ENCODE measurements at regions not wholly inside any gene's neighbourhood (a gene's known extent, or its start where the extent isn't known, plus 50 kb on each side); places are given as distances from the start of the nearest gene placed in this dataset.
"Not testable (repeated sequence)": the region's sequence is repeated elsewhere in the genome, so short reads cannot be mapped to it uniquely, and the experiment has no call there.

DNA sequence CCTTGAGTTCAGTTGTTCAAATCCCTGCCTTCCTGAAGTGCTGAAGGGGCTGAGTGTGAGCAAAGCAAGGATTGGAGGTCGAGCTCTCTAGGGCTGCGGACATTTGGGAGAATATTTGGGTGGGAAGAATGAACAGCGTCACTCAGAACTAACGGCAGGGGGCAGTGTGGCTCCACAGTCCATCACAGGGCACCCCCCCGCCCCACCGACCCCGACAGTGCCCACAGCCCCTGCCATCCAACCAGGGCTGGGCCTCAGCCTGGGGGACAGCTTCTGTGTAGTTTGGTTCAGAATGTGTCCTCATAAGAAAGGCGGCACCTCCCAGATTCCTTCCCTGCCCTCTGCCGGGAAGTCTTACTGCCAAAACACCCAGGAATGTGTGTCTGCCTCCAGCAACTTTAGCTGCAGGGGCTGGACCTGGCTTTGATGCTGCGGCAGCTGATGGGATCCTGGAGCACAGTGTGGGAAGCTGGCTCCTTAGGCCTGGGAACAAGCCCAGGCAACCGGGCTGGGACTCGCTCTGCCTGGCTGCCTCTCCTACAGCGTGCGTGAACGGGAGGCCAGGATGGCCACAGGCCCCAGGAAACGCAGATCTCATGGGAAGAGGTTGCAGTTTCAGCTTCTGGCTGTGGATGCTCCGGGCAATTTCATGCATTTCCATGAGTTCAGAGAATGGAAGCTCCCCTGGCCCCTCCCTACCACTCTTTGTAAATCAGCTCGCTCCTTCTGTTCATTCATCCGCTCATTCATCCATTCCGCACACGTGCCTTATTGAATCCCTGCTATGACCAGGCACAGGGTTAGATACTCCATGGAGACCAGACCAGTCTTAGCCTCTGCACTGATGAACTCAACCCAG is 104.9 kb upstream of the TMPRSS2 start:
- TF ChIP-seq, protein P1, sequence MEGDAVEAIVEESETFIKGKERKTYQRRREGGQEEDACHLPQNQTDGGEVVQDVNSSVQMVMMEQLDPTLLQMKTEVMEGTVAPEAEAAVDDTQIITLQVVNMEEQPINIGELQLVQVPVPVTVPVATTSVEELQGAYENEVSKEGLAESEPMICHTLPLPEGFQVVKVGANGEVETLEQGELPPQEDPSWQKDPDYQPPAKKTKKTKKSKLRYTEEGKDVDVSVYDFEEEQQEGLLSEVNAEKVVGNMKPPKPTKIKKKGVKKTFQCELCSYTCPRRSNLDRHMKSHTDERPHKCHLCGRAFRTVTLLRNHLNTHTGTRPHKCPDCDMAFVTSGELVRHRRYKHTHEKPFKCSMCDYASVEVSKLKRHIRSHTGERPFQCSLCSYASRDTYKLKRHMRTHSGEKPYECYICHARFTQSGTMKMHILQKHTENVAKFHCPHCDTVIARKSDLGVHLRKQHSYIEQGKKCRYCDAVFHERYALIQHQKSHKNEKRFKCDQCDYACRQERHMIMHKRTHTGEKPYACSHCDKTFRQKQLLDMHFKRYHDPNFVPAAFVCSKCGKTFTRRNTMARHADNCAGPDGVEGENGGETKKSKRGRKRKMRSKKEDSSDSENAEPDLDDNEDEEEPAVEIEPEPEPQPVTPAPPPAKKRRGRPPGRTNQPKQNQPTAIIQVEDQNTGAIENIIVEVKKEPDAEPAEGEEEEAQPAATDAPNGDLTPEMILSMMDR (conservative IDR thresholded peaks at IDR 0.05; ENCODE audit: low read depth, low read length) = peak; percentile 70
- no peak overlapping the region for H3K4me3 ChIP-seq (ENCODE audit: low read depth, low read length)
- peak; percentile 56 for DNase-seq (ENCODE audit: low read depth)

DNA sequence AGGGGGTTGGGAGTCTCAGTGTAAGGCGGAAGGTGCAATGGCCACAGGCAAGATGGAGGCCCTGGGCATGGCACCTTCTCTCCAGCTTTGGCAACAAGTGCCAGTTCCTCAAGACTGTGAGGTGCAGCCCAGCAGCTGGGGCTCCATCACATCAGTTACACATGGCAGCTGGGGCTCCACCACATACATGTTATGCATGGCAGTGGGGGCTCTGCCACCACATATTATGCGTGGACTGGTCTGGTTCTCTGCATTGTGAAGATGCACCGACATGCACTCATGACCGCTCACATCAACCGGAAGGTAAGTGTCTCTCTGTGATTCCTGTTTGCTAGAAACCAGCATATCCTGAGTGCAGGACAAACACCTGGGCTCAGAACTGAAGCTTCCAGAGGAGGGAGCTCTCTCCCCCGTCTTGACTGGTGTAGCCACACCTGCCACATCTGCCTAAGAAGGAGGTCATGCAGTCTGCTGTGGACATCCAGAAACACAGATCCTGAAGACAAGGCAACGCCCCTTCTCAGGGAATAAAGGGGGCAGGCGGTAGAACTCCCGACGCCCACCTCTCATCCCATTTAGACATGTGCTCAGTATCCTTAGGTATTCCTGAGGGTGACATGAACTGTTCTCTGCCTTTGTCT is 104.1 kb upstream of the TMPRSS2 start:
- TF ChIP-seq, protein P1 (conservative IDR thresholded peaks at IDR 0.05; ENCODE audit: low read depth, low read length) = peak; percentile 49
- no peak for DNase-seq (ENCODE audit: low read depth)
- no peak overlapping the region for H3K4me3 ChIP-seq (ENCODE audit: low read depth, low read length)

DNA sequence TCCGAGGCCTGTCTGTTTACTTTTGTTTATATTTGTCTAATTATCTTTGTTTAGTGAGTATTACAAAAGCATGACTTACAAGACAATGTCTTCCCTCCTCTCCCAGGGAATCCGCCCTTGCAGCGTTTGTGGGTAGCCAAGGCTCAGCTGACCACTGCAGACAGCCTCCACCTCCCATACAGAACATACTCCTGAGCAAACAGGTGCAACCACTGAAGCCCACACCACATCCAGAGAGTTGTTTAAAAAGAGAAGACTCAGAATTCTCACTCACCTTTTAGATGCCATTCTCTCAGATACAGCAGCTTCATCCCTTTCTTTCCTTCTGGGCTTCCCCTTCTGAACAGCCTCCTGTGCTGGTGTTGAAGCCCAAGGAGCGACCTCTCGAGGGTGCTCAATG is 103.5 kb upstream of the TMPRSS2 start:
- DNase-seq (ENCODE audit: low read depth) = no peak
- no peak overlapping the region for H3K4me3 ChIP-seq (ENCODE audit: low read depth, low read length)
- TF ChIP-seq, protein P1 (conservative IDR thresholded peaks at IDR 0.05; ENCODE audit: low read depth, low read length) = no peak

DNA sequence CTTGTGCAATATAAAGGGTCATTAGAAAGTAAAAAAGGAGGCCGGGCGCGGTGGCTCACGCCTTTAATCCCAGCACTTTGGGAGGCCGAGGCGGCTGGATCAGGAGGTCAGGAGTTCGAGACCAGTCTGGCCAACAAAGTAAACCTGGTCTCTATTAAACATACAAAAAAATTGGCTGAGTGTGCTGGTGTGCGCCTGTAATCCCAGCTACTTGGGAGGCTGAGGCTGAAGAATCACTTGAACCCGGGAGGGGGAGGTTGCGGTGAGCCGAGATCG is 102.8 kb upstream of the TMPRSS2 start:
- DNase-seq (ENCODE audit: low read depth); H3K4me3 ChIP-seq (ENCODE audit: low read depth, low read length): not testable (repeated sequence)

DNA sequence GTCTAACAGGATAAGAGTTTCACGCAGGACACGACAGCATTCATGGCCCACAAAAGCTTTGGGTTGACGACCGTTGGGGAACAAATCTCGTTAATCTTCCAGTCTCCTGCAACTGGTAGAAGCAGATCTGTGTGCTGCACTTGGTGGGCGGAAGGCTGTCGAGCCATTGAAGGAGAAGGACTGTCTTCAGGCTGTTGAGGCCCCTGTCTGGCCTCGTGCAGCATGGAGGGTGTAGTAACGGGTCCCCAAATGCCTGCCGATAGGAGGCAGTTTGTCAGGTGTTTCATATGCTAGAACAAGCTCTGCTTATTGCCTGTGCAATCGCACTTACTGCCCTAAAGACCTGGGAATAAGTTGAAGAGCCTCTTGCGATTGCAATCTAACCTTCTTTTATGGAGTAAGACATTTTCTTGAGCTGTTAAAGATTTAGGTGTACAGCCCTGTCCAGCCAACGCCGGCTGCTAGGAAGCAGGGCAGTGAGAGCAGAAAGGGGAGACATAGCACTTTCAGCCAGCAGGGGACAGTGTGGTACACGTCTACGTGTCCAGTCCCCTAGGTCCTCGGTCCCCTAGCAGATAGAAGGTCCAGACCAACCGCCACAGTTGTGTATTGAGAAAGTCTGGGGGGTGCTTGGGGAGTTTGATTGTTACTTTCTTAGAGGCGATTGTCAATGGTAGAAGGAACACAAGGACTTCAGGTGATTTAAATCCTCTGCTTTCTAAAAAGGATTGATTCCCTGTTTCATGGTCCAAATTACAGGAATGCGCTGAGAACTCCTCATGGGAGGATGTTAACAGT is 102.3 kb upstream of the TMPRSS2 start:
- TF ChIP-seq, protein P1 (conservative IDR thresholded peaks at IDR 0.05; ENCODE audit: low read depth, low read length) = peak; percentile 98
- DNase-seq (ENCODE audit: low read depth) = no peak
- H3K4me3 ChIP-seq (ENCODE audit: low read depth, low read length) = no peak overlapping the region

DNA sequence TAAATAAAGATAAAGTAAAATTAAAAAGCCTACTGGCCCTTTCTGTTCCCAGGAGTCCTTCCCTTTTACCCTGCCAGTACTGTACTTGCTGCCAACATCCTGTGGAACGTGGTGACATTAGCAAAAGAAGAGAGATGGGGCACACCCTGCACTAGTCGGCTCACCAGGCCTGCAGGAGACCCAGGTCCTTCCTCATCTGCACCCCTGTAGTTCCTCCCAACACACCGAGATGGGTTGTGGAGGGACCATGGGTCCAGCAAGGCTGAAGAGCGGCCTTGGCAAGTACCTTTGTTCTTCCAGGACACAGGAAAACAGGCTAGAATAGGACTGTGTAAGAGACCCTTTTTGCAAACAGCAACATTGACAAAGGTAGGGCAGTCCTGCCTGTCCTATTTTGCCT is 98.7 kb upstream of the TMPRSS2 start:
- H3K4me3 ChIP-seq (ENCODE audit: low read depth, low read length) = no peak overlapping the region
- TF ChIP-seq, protein P1 (conservative IDR thresholded peaks at IDR 0.05; ENCODE audit: low read depth, low read length) = no peak
- no peak for DNase-seq (ENCODE audit: low read depth)

DNA sequence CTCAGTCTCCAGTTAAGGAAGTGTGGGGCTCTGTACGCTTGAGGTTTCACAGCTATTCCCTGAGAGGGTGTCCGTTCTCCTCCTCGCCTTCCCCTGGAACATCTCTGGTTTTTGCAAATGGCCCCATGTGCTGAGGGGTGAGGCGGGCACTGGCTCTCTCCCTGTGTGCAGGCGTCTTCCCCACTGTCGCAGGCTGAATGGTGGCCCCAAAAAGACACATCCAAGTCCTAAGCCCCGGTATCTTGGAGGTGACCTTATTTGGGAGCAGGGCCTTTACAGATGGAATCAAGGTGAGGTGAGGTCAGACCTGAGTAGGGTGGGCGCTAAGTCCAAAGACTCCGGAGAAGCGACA is 98.0 kb upstream of the TMPRSS2 start:
- no peak for DNase-seq (ENCODE audit: low read depth)
- H3K4me3 ChIP-seq (ENCODE audit: low read depth, low read length) = no peak overlapping the region
- TF ChIP-seq, protein P1 (conservative IDR thresholded peaks at IDR 0.05; ENCODE audit: low read depth, low read length) = no peak
